Activated CD4-positive, CD25-positive, alpha-beta regulatory T cell treated with anti-CD3 and anti-CD28 coated beads, Interleukin-2, amount 50 U/mL, for 72 hours (primary cell): ENCODE measurements at regions not wholly inside any gene's neighbourhood (a gene's known extent, or its start where the extent isn't known, plus 50 kb on each side); places are given as distances from the start of the nearest gene placed in this dataset.
"Not testable (repeated sequence)": the region's sequence is repeated elsewhere in the genome, so short reads cannot be mapped to it uniquely, and the experiment has no call there.

Experiments used
- DNase-seq: peaks from one replicate; pipeline ENCODE4 v3.0.0; 2021

- DNase-seq = no peak
Observed at GRCh38 chr2:145930318-145930717, 1410.4 kb upstream of the ZEB2 start.

GRCh38 chr2:145927131-145927950 is 1407.4 kb upstream of the ZEB2 start:
- DNase-seq = no peak

- DNase-seq = no peak
Observed at GRCh38 chr2:145925591-145925990, 1405.7 kb upstream of the ZEB2 start.

- no peak for DNase-seq
Observed at GRCh38 chr2:145919477-145919876, 1399.6 kb upstream of the ZEB2 start.

DNA sequence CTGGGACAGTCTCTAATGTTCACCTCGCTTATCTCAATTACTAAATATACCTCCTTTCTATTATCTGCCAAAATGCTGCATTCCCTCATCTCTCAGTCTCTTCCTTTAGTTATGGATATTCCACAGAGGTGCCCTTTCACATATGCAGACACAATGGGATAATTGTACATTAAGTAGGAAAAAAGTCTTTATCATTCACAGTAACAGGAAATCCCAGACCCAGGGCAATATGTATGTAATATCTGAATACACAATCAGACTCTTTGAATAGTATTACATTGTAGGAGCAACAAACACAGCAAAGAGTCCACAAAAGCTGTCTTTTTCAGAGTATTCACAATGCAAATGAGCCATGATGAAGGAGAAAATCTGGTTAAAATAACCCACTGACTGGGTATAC is 1399.0 kb upstream of the ZEB2 start:
- DNase-seq = no peak

- DNase-seq = no peak
Observed at GRCh38 chr2:145916799-145917198, 1396.9 kb upstream of the ZEB2 start.

- DNase-seq = no peak
Observed at GRCh38 chr2:145914716-145915115, 1394.8 kb upstream of the ZEB2 start.

- DNase-seq = no peak
Observed at GRCh38 chr2:145910416-145910815, 1390.5 kb upstream of the ZEB2 start.

GRCh38 chr2:145909766-145910165 is 1389.8 kb upstream of the ZEB2 start:
- no peak for DNase-seq

DNA sequence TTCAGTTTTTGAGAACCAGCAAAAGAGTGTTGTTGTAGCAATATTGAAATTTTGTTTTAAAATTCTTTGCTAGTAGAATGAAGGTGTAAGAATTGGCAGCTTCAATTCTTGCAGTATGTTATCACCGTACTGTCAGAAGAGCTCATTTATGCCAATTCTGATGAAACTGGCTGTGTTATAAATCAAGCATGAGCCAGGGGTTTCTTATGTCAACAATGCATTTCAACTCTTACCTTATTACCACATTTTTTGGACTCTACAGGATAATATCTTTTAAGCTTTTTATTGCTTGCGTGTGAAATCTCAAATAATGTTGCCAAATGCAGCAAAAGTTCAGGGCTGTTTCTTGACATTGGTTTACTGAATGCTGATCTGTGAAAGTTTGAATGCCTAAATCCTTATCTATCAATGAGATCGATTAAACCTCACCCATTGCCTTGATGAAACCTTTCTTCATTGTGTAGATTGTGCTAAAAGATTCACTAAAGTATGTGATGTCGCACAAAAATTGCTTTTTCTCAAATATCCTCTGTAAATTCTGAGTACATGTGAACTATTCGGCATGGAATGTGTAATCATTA is 1389.3 kb upstream of the ZEB2 start:
- no peak for DNase-seq

DNA sequence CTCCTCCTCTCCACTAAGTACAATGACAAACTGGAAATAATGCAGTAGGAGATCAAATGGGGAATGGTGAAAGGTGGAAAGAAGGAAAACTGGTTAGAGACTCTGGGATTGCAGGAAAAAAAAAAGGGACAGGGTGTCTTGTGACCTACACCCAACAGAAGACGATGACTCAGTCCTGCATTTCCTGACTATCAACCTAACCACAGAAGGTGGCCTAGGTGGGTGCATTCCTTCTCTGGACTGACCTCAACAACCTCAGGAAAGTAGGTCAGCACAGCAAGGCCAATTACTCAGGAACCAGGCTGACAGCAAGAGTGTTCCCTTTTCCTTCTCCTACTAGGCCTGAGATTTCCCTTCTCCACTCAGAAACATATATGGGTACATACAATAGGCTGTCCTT is 1386.4 kb upstream of the ZEB2 start:
- no peak for DNase-seq

DNA sequence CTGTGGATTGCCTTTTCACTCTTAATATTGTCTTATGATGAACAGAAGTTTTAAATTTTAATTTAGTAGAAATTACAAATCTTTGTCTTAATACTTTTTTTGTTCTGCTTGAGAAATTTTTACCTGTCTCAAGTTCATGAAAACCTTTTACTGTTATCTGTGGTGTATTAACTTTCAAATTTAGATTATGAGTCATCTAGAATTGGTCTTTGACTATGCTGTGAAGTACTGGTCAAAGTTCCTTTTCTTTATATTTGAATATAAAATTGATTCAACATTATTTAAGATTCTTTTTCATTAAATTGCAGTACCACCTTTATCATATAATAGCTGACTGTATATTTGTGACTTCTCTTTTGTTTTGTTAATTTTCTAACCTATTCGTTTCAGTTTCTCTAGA is 1385.5 kb upstream of the ZEB2 start:
- DNase-seq = no peak

- DNase-seq = no peak
Observed at GRCh38 chr2:145897151-145897550, 1377.2 kb upstream of the ZEB2 start.

DNA sequence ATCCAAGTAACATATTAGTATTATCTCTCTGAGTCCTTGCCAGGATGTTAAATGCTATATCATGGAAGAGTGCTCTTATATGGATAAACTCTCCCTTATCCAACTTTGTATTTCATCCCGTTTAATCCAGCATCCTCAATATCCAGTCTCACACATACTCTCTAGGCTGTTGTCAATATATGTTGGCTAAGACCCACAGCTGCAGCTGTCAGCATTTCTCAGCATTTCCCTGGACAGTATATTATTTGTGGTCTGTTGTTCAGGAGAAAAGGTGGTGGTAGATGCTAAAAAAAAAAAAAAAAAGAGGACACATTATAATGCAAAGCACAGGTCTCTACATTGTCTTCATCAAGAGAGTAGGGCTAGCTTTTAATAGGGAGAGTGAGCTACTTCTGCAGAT is 1368.0 kb upstream of the ZEB2 start:
- no peak for DNase-seq

GRCh38 chr2:145880997-145881396 is 1361.1 kb upstream of the ZEB2 start:
- DNase-seq = not testable (repeated sequence)

- no peak for DNase-seq
Observed at GRCh38 chr2:145875016-145875415, 1355.1 kb upstream of the ZEB2 start.

GRCh38 chr2:145874466-145874865 is 1354.5 kb upstream of the ZEB2 start:
- DNase-seq = no peak

DNA sequence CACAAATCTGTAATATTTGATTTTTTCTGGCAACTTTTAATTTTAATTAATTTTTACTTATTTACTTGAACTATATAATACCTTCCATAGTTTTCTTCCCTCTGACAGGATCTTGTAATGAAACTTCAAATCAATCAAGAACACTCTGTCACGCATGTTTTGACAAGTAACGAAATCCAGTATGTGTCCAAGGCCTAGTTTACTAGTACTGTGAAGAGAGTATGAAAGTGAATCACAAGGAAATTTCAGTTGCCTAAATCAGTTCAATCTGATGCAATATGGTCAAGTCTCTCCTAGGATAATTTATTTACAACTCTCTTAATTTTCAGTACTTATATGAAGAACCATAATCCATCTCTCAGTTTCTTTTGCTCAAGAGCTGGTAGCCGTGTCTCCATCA is 1344.6 kb upstream of the ZEB2 start:
- no peak for DNase-seq

DNA sequence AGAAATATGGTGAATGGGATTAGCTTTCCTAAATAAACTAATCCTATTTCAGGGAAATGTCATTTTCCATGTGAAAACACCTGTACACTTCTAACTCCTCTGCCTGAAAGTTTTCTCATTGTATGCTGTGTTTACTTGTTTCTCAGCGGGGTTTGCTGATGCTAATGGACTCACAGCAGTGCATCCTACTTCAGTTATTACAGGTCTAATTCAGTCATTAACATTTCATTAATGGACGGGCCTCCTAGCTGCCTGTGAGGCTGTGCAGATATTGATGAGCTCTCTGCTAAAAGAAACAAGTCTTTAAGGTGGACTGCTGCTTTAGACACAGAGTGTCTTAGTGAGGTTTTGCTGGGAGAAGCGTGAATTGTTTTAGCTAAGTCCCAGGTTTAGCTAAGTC is 1342.0 kb upstream of the ZEB2 start:
- DNase-seq = no peak

GRCh38 chr2:145860083-145860482 is 1340.2 kb upstream of the ZEB2 start:
- DNase-seq = no peak

DNA sequence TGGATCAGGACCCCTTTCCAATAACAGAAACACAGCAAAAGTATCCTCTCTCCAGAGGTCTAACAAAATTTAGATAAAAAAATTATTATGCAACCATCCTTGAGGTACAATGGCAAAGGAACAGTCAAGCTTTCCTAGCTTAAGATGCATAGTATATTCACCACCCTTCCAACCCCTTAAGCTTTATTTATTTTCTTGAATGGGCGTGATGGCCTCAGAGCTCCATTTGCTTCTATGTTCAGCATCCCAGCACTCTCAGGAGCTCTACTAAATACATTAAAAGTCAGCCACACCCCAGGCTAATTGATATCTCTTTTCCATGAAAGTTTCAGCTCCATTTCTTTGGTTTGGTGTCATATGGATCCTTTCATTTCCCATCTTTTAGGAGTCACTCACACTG is 1335.2 kb upstream of the ZEB2 start:
- no peak for DNase-seq

GRCh38 chr2:145854039-145854755 is 1334.3 kb upstream of the ZEB2 start:
- DNase-seq = no peak

GRCh38 chr2:145851730-145852129 is 1331.8 kb upstream of the ZEB2 start:
- DNase-seq = no peak

GRCh38 chr2:145849466-145849865 is 1329.5 kb upstream of the ZEB2 start:
- no peak for DNase-seq
